Epithelial cell of proximal tubule (primary cell): ENCODE measurements at regions not wholly inside any gene's neighbourhood (a gene's known extent, or its start where the extent isn't known, plus 50 kb on each side); places are given as distances from the start of the nearest gene placed in this dataset.
"Not testable (repeated sequence)": the region's sequence is repeated elsewhere in the genome, so short reads cannot be mapped to it uniquely, and the experiment has no call there.

Experiments
- DNase-seq: peaks from one replicate; pipeline ENCODE4 v3.0.0-alpha.2; 2011; ENCODE audit warnings: low read depth
- H3K4me3 ChIP-seq: 2 replicates; pipeline ENCODE4 v1.5.1; 2011; ENCODE audit warnings: low read depth, mild to moderate bottlenecking, low read length
- TF ChIP-seq, protein P1 (sequence below): conservative IDR thresholded peaks from 2 replicates; pipeline ENCODE4 v1.5.1; 2012; ENCODE audit warnings: low read depth, mild to moderate bottlenecking, low read length

- TF ChIP-seq, protein P1, sequence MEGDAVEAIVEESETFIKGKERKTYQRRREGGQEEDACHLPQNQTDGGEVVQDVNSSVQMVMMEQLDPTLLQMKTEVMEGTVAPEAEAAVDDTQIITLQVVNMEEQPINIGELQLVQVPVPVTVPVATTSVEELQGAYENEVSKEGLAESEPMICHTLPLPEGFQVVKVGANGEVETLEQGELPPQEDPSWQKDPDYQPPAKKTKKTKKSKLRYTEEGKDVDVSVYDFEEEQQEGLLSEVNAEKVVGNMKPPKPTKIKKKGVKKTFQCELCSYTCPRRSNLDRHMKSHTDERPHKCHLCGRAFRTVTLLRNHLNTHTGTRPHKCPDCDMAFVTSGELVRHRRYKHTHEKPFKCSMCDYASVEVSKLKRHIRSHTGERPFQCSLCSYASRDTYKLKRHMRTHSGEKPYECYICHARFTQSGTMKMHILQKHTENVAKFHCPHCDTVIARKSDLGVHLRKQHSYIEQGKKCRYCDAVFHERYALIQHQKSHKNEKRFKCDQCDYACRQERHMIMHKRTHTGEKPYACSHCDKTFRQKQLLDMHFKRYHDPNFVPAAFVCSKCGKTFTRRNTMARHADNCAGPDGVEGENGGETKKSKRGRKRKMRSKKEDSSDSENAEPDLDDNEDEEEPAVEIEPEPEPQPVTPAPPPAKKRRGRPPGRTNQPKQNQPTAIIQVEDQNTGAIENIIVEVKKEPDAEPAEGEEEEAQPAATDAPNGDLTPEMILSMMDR = no peak
- H3K4me3 ChIP-seq = no peak overlapping the region
These were observed 460.0 kb upstream of the ZNF507 start for GRCh38 chr19:31885280-31885853.

GRCh38 chr19:31890230-31890629 is 455.2 kb upstream of the ZNF507 start:
- no peak for DNase-seq
- H3K4me3 ChIP-seq = no peak overlapping the region
- TF ChIP-seq, protein P1 = no peak

More at GRCh38 chr19:31885280-31885853, 460.0 kb upstream of the ZNF507 start:
- no peak for DNase-seq

GRCh38 chr19:31892060-31892459 is 453.4 kb upstream of the ZNF507 start:
- H3K4me3 ChIP-seq = no peak overlapping the region
- TF ChIP-seq, protein P1 = no peak
- DNase-seq = no peak

- DNase-seq, H3K4me3 ChIP-seq: not testable (repeated sequence)
These were observed 451.9 kb upstream of the ZNF507 start for GRCh38 chr19:31893491-31893890.

GRCh38 chr19:31894451-31894850 is 451.0 kb upstream of the ZNF507 start:
- DNase-seq = no peak
- TF ChIP-seq, protein P1 = no peak

DNA sequence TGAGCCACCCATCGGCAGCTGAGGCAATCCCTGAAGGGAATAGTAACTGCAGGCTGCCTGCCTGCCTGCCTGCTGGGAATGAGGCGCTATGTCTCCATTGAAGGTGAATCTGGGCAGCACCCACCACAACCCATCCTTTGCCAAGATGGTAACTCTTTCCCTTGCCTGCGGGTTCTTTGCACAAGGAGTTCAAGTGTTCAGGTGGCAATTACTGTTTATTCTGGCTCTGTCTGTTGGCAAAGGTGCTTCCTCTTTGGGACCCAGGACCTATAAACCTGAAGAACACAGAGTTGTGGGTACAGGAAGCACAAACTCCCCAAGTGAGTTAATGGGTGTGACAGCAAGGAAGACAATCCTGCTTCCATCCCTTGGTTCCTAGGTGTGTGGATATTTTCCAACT is 448.1 kb upstream of the ZNF507 start:
- no peak overlapping the region for H3K4me3 ChIP-seq
- TF ChIP-seq, protein P1 = no peak
- DNase-seq = no peak

More at GRCh38 chr19:31894451-31894850, 451.0 kb upstream of the ZNF507 start:
- H3K4me3 ChIP-seq = no peak overlapping the region

- TF ChIP-seq, protein P1 = no peak
- no peak overlapping the region for H3K4me3 ChIP-seq
- no peak for DNase-seq
These were observed 444.4 kb upstream of the ZNF507 start for GRCh38 chr19:31900991-31901390.
